Adrenal gland (tissue), 5 donors: ENCODE measurements at regions not wholly inside any gene's neighbourhood (a gene's known extent, or its start where the extent isn't known, plus 50 kb on each side); places are given as distances from the start of the nearest gene placed in this dataset.

Experiments
- CTCF ChIP-seq, 6 experiments: fragments of 450-650 bp in 4 of 6; fragments of 200-600 bp in 2 of 6; sonication (generic) in 1 of 6; IDR thresholded peaks; 1 replicate in 5 of 6; 2 replicates in 1 of 6; pipeline versions ENCODE4 v1.5.1 to v1.8.0; 2016 to 2021; ENCODE audit warnings: antibody characterized with exemption in 6 of 6, mild to moderate bottlenecking in 2 of 6, moderate library complexity in 1 of 6
- POLR2A ChIP-seq, 2 donors: fragments of 450-650 bp; IDR thresholded peaks; one replicate each; pipeline ENCODE4 v1.6.1; 2017; ENCODE audit warnings: antibody characterized with exemption in 2 of 2, mild to moderate bottlenecking in 2 of 2, moderate library complexity in 1 of 2
- donor health status: DM: no; HTN: no; CAD: no.

GRCh38 chr1:113223040-113223439 lies 150.0 kb downstream of the LRIG2 start:
- TF ChIP-seq CTCF (IDR thresholded peaks at IDR 0.05) (no peak), POLR2A (IDR thresholded peaks at IDR 0.05) (no peak)
